ENCODE measurements at regions not wholly inside any gene's neighbourhood (a gene's known extent, or its start where the extent isn't known, plus 50 kb on each side); places are given as distances from the start of the nearest gene placed in this dataset.

GRCh38 chr11:32309530-32310213 lies 125.7 kb downstream of the WT1 start:
- no peak for DNase-seq (ENCODE audit: low read depth)
- in situ Hi-C loops (cut with HindIII; ENCODE audit: low pct_unique_long_range_greater_than_20kb, low sequenced_read_pairs) = no loop called here

- no peak for DNase-seq (ENCODE audit: low read depth)
- in situ Hi-C loops (cut with HindIII; ENCODE audit: low pct_unique_long_range_greater_than_20kb, low sequenced_read_pairs) = no loop called here
Measured at GRCh38 chr11:32310214-32310601, 125.1 kb downstream of the WT1 start.

GRCh38 chr11:32311346-32312065 lies 123.8 kb downstream of the WT1 start:
- in situ Hi-C loops (cut with HindIII; ENCODE audit: low pct_unique_long_range_greater_than_20kb, low sequenced_read_pairs) = no loop called here
- DNase-seq (ENCODE audit: low read depth) = peak; percentile 73

- in situ Hi-C loops (cut with HindIII; ENCODE audit: low pct_unique_long_range_greater_than_20kb, low sequenced_read_pairs) = no loop called here
- DNase-seq (ENCODE audit: low read depth) = peak; percentile 71
Measured at GRCh38 chr11:32312206-32312817, 123.0 kb downstream of the WT1 start.

- in situ Hi-C loops (cut with HindIII; ENCODE audit: low pct_unique_long_range_greater_than_20kb, low sequenced_read_pairs) = no loop called here
- DNase-seq (ENCODE audit: low read depth) = peak; percentile 72
Measured at GRCh38 chr11:32312865-32313403, 122.4 kb downstream of the WT1 start.

- no peak for DNase-seq (ENCODE audit: low read depth)
- in situ Hi-C loops (cut with HindIII; ENCODE audit: low pct_unique_long_range_greater_than_20kb, low sequenced_read_pairs) = no loop called here
Measured at GRCh38 chr11:32313477-32313876, 121.9 kb downstream of the WT1 start.

GRCh38 chr11:32315121-32315520 lies 120.2 kb downstream of the WT1 start:
- in situ Hi-C loops (cut with HindIII; ENCODE audit: low pct_unique_long_range_greater_than_20kb, low sequenced_read_pairs) = no loop called here
- no peak for DNase-seq (ENCODE audit: low read depth)

GRCh38 chr11:32316232-32316631 lies 119.1 kb downstream of the WT1 start:
- in situ Hi-C loops (cut with HindIII; ENCODE audit: low pct_unique_long_range_greater_than_20kb, low sequenced_read_pairs) = no loop called here

GRCh38 chr11:32316858-32317642 lies 118.3 kb downstream of the WT1 start:
- DNase-seq (ENCODE audit: low read depth) = no peak
- in situ Hi-C loops (cut with HindIII; ENCODE audit: low pct_unique_long_range_greater_than_20kb, low sequenced_read_pairs) = no loop called here

More at GRCh38 chr11:32316232-32316631, 119.1 kb downstream of the WT1 start:
- no peak for DNase-seq (ENCODE audit: low read depth)

GRCh38 chr11:32317643-32318042 lies 117.7 kb downstream of the WT1 start:
- in situ Hi-C loops (cut with HindIII; ENCODE audit: low pct_unique_long_range_greater_than_20kb, low sequenced_read_pairs) = no loop called here
- DNase-seq (ENCODE audit: low read depth) = no peak

- DNase-seq (ENCODE audit: low read depth) = no peak
- in situ Hi-C loops (cut with HindIII; ENCODE audit: low pct_unique_long_range_greater_than_20kb, low sequenced_read_pairs) = no loop called here
Measured at GRCh38 chr11:32318071-32319055, 117.0 kb downstream of the WT1 start.

GRCh38 chr11:32323814-32324130 lies 111.6 kb downstream of the WT1 start:
- in situ Hi-C loops (cut with HindIII; ENCODE audit: low pct_unique_long_range_greater_than_20kb, low sequenced_read_pairs) = no loop called here

GRCh38 chr11:32325187-32325586 lies 110.2 kb downstream of the WT1 start:
- no peak for DNase-seq (ENCODE audit: low read depth)
- in situ Hi-C loops (cut with HindIII; ENCODE audit: low pct_unique_long_range_greater_than_20kb, low sequenced_read_pairs) = no loop called here

More at GRCh38 chr11:32323814-32324130, 111.6 kb downstream of the WT1 start:
- DNase-seq (ENCODE audit: low read depth) = no peak

GRCh38 chr11:32325725-32326124 lies 109.6 kb downstream of the WT1 start:
- DNase-seq (ENCODE audit: low read depth) = no peak
- in situ Hi-C loops (cut with HindIII; ENCODE audit: low pct_unique_long_range_greater_than_20kb, low sequenced_read_pairs) = no loop called here

- in situ Hi-C loops (cut with HindIII; ENCODE audit: low pct_unique_long_range_greater_than_20kb, low sequenced_read_pairs) = no loop called here
- no peak for DNase-seq (ENCODE audit: low read depth)
Measured at GRCh38 chr11:32326522-32326921, 108.8 kb downstream of the WT1 start.

GRCh38 chr11:32328392-32328791 lies 106.9 kb downstream of the WT1 start:
- in situ Hi-C loops (cut with HindIII; ENCODE audit: low pct_unique_long_range_greater_than_20kb, low sequenced_read_pairs) = no loop called here
- DNase-seq (ENCODE audit: low read depth) = no peak

- DNase-seq (ENCODE audit: low read depth) = no peak
- in situ Hi-C loops (cut with HindIII; ENCODE audit: low pct_unique_long_range_greater_than_20kb, low sequenced_read_pairs) = no loop called here
Measured at GRCh38 chr11:32331098-32331497, 104.2 kb downstream of the WT1 start.

- in situ Hi-C loops (cut with HindIII; ENCODE audit: low pct_unique_long_range_greater_than_20kb, low sequenced_read_pairs) = no loop called here
Measured at GRCh38 chr11:32331792-32332191, 103.5 kb downstream of the WT1 start.

More at GRCh38 chr11:32331792-32332191, 103.5 kb downstream of the WT1 start:
- DNase-seq (ENCODE audit: low read depth) = no peak
